HEK293 (cell line): ENCODE measurements at regions not wholly inside any gene's neighbourhood (a gene's known extent, or its start where the extent isn't known, plus 50 kb on each side); places are given as distances from the start of the nearest gene placed in this dataset.

Experiments used
- CTCF ChIA-PET: fragments of 350-600 bp; formaldehyde crosslinking; extraction: SDS; loops from one replicate; lab custom pipeline; 2021; ENCODE audit warnings: antibody characterized with exemption; lab: Yijun Ruan, JAX
- POLR2A ChIA-PET: fragments of 300-600 bp; formaldehyde crosslinking; extraction: SDS; loops from one replicate; lab custom pipeline; 2020; ENCODE audit warnings: antibody characterized with exemption, inconsistent platforms; lab: Yijun Ruan, JAX
- H3K27ac ChIP-seq: fragments of 200-500 bp; sonication (Bioruptor generic); 2 replicates; pipeline ENCODE4 v1.5.1; 2014; ENCODE audit warnings: low read depth, low read length, control low read depth, inconsistent platforms; ENCODE audit errors: extremely low read depth
- H3K36me3 ChIP-seq, 2 experiments: fragments of 200-500 bp in 1 of 2; sonication (Bioruptor generic) in 1 of 2; 1 replicate in 1 of 2; 2 replicates in 1 of 2; pipeline ENCODE4 v1.5.1; 2014 to 2017; ENCODE audit warnings: inconsistent platforms in 2 of 2, low read length in 2 of 2; ENCODE audit not compliant: control insufficient read depth in 2 of 2, insufficient read depth in 1 of 2
- H3K4me1 ChIP-seq: fragments of 200-500 bp; sonication (Bioruptor generic); 2 replicates; pipeline ENCODE4 v1.5.1; 2014; ENCODE audit warnings: mild to moderate bottlenecking, low read length, inconsistent platforms; ENCODE audit not compliant: control insufficient read depth, insufficient read depth
- H3K4me3 ChIP-seq: 2 replicates; pipeline ENCODE4 v1.5.1; 2011; ENCODE audit warnings: low read depth, mild to moderate bottlenecking, control low read depth, low read length, moderate library complexity
- H3K9me3 ChIP-seq: fragments of 200-500 bp; sonication (Bioruptor generic); 2 replicates; pipeline ENCODE4 v1.5.1; 2014; ENCODE audit warnings: low read depth, low read length, inconsistent platforms; ENCODE audit not compliant: control insufficient read depth, insufficient read depth
- AEBP2 ChIP-seq: fragments of 450-650 bp; formaldehyde crosslinking; IDR thresholded peaks from 2 replicates; pipeline ENCODE4 v1.5.1; 2016; ENCODE audit warnings: missing biosample characterization, missing genetic modification characterization, borderline replicate concordance
- GLI2 ChIP-seq: fragments of 450-650 bp; formaldehyde crosslinking; IDR thresholded peaks from 2 replicates; pipeline ENCODE4; 2017; ENCODE audit warnings: missing biosample characterization, missing genetic modification characterization, low read depth, borderline replicate concordance
- MEIS1 ChIP-seq: sonication (generic); formaldehyde crosslinking; IDR thresholded peaks from 2 replicates; pipeline ENCODE4 v1.8.1; 2022; ENCODE audit warnings: missing genetic modification reagents, mild to moderate bottlenecking, borderline replicate concordance
- MYNN ChIP-seq: fragments of 450-650 bp; formaldehyde crosslinking; IDR thresholded peaks from 2 replicates; pipeline ENCODE4 v1.5.1; 2016; ENCODE audit warnings: missing biosample characterization, missing genetic modification characterization, borderline replicate concordance
- OSR2 ChIP-seq: fragments of 450-650 bp; formaldehyde crosslinking; IDR thresholded peaks from 2 replicates; pipeline ENCODE4 v1.5.1; 2016; ENCODE audit warnings: missing biosample characterization, missing genetic modification characterization
- REPIN1 ChIP-seq: fragments of 450-650 bp; formaldehyde crosslinking; IDR thresholded peaks from 2 replicates; pipeline ENCODE4 v1.5.1; 2017; ENCODE audit warnings: missing biosample characterization, missing genetic modification characterization, low read depth
- SETDB1 ChIP-seq: IDR thresholded peaks from one replicate; pipeline ENCODE4 v1.6.1; 2017; ENCODE audit warnings: mild to moderate bottlenecking, low read length, moderate library complexity, mixed read lengths; ENCODE audit not compliant: insufficient read length
- ZBTB10 ChIP-seq: fragments of 450-650 bp; formaldehyde crosslinking; IDR thresholded peaks from 2 replicates; pipeline ENCODE4 v1.5.1; 2016; ENCODE audit warnings: missing biosample characterization, missing genetic modification characterization
- ZFP69B ChIP-seq: fragments of 450-650 bp; formaldehyde crosslinking; IDR thresholded peaks from 2 replicates; pipeline ENCODE4 v1.5.1; 2016; ENCODE audit warnings: missing biosample characterization, missing genetic modification characterization
- ZIC2 ChIP-seq: fragments of 450-650 bp; formaldehyde crosslinking; IDR thresholded peaks from 2 replicates; pipeline ENCODE4 v1.5.1; 2016; ENCODE audit warnings: missing biosample characterization, missing genetic modification characterization
- ZNF112 ChIP-seq: fragments of 450-650 bp; formaldehyde crosslinking; IDR thresholded peaks from 2 replicates; pipeline ENCODE4 v1.5.0; 2017; ENCODE audit warnings: missing biosample characterization, missing genetic modification characterization
- ZNF132 ChIP-seq: fragments of 450-650 bp; formaldehyde crosslinking; IDR thresholded peaks from 2 replicates; pipeline ENCODE4 v1.5.1; 2017; ENCODE audit warnings: missing biosample characterization, missing genetic modification characterization, borderline replicate concordance
- ZNF157 ChIP-seq: fragments of 450-650 bp; formaldehyde crosslinking; IDR thresholded peaks from 2 replicates; pipeline ENCODE4 v1.5.1; 2016; ENCODE audit warnings: missing biosample characterization, missing genetic modification characterization
- ZNF174 ChIP-seq: fragments of 450-650 bp; formaldehyde crosslinking; IDR thresholded peaks from 2 replicates; pipeline ENCODE4 v1.5.0; 2017; ENCODE audit warnings: missing biosample characterization, mild to moderate bottlenecking, missing genetic modification characterization
- ZNF18 ChIP-seq: fragments of 450-650 bp; formaldehyde crosslinking; IDR thresholded peaks from 2 replicates; pipeline ENCODE4 v1.5.1; 2016; ENCODE audit warnings: missing biosample characterization, missing genetic modification characterization
- ZNF37A ChIP-seq: fragments of 450-650 bp; IDR thresholded peaks from 2 replicates; pipeline ENCODE4 v1.5.1; 2018; ENCODE audit warnings: missing biosample characterization, missing genetic modification characterization
- ZNF521 ChIP-seq: fragments of 450-650 bp; formaldehyde crosslinking; IDR thresholded peaks from 2 replicates; pipeline ENCODE4 v1.5.1; 2017; ENCODE audit warnings: missing biosample characterization, mild to moderate bottlenecking, missing genetic modification characterization
- ZNF544 ChIP-seq: fragments of 450-650 bp; formaldehyde crosslinking; IDR thresholded peaks from 2 replicates; pipeline ENCODE4 v1.5.0; 2017; ENCODE audit warnings: missing biosample characterization, missing genetic modification characterization
- ZNF549 ChIP-seq: fragments of 450-650 bp; IDR thresholded peaks from 2 replicates; pipeline ENCODE4 v1.5.1; 2018; ENCODE audit warnings: missing biosample characterization, missing genetic modification characterization, mild to moderate bottlenecking, inconsistent platforms, moderate library complexity
- ZNF555 ChIP-seq: fragments of 450-650 bp; formaldehyde crosslinking; conservative IDR thresholded peaks from 2 replicates; pipeline ENCODE4 v1.5.1; 2017; ENCODE audit warnings: missing biosample characterization, mild to moderate bottlenecking, missing genetic modification characterization, inconsistent platforms
- ZNF658 ChIP-seq: fragments of 450-650 bp; formaldehyde crosslinking; IDR thresholded peaks from 2 replicates; pipeline ENCODE4; 2016; ENCODE audit warnings: missing biosample characterization, missing genetic modification characterization
- ZSCAN4 ChIP-seq: fragments of 450-650 bp; formaldehyde crosslinking; IDR thresholded peaks from 2 replicates; pipeline ENCODE4 v1.5.1; 2017; ENCODE audit warnings: missing biosample characterization, missing genetic modification characterization
- ZSCAN5A ChIP-seq: fragments of 450-650 bp; formaldehyde crosslinking; IDR thresholded peaks from 2 replicates; pipeline ENCODE4 v1.5.1; 2016; ENCODE audit warnings: missing biosample characterization, missing genetic modification characterization
- ZXDB ChIP-seq: fragments of 450-650 bp; formaldehyde crosslinking; IDR thresholded peaks from 2 replicates; pipeline ENCODE4 v1.5.1; 2016; ENCODE audit warnings: missing biosample characterization, missing genetic modification characterization

GRCh38 chr16:51698647-51699046 lies 547.6 kb upstream of the SALL1 start (continued):
- TF ChIP-seq ZSCAN4 (tag by site-specific recombination), result no peak
- no peak for TF ChIP-seq ZNF555 (tag by site-specific recombination)
- no peak for TF ChIP-seq ZSCAN5A (tag by site-specific recombination)
- no peak for TF ChIP-seq MEIS1

GRCh38 chr16:51697454-51697853 lies 546.4 kb upstream of the SALL1 start:
- ChIA-PET POLR2A (no interaction called here), CTCF (interaction anchor here (0.5 kb wide), 1 partner anchor 271 kb away, joined by 4 read pairs; no protein-coding TSS in a partner anchor)
- no peak for TF ChIP-seq ZXDB (tag by site-specific recombination)
- TF ChIP-seq AEBP2 (tag by site-specific recombination), result no peak
- TF ChIP-seq ZFP69B (tag by site-specific recombination), result no peak
- no peak for TF ChIP-seq ZNF37A (tag by site-specific recombination)
- TF ChIP-seq ZNF521 (tag by site-specific recombination), result no peak
- TF ChIP-seq REPIN1 (tag by site-specific recombination), result no peak
- TF ChIP-seq ZBTB10 (tag by site-specific recombination), result no peak
- TF ChIP-seq ZNF549, result no peak
- no peak for TF ChIP-seq SETDB1
- TF ChIP-seq ZIC2, result no peak
- TF ChIP-seq ZNF174, result no peak
- TF ChIP-seq ZNF658 (tag by site-specific recombination), result no peak
- Histone ChIP-seq H3K4me1 (no peaks in the 10 kb centered on the region), H3K27ac (no peak overlapping the region), H3K4me3 (no peak overlapping the region), H3K9me3 (no peaks in the 10 kb centered on the region; the same call in 1 of the 2 replicates), H3K36me3 (no peaks in the 10 kb centered on the region)

GRCh38 chr16:51696376-51696775 lies 545.3 kb upstream of the SALL1 start:
- Histone ChIP-seq H3K36me3 (no peaks in the 10 kb centered on the region), H3K27ac (no peak overlapping the region), H3K4me1 (no peaks in the 10 kb centered on the region), H3K4me3 (no peak overlapping the region), H3K9me3 (no peaks in the 10 kb centered on the region; the same call in 1 of the 2 replicates)
- ChIA-PET CTCF (no interaction called here), POLR2A (no interaction called here)
- TF ChIP-seq ZNF18 (tag by site-specific recombination) (no peak), ZNF544 (tag by site-specific recombination) (no peak), ZBTB10 (tag by site-specific recombination) (no peak), GLI2 (no peak), MYNN (tag by site-specific recombination) (no peak), ZNF157 (no peak), OSR2 (tag by site-specific recombination) (no peak), ZNF132 (tag by site-specific recombination) (no peak), ZNF112 (tag by site-specific recombination) (no peak), ZNF37A (tag by site-specific recombination) (no peak)
